NCI-H1048 (cell line): ENCODE measurements at regions not wholly inside any gene's neighbourhood (a gene's known extent, or its start where the extent isn't known, plus 50 kb on each side); places are given as distances from the start of the nearest gene placed in this dataset.

Source experiments
- DNase-seq: peaks from one replicate; lab custom pipeline; 2025; lab: John Stamatoyannopoulos, UW

DNA sequence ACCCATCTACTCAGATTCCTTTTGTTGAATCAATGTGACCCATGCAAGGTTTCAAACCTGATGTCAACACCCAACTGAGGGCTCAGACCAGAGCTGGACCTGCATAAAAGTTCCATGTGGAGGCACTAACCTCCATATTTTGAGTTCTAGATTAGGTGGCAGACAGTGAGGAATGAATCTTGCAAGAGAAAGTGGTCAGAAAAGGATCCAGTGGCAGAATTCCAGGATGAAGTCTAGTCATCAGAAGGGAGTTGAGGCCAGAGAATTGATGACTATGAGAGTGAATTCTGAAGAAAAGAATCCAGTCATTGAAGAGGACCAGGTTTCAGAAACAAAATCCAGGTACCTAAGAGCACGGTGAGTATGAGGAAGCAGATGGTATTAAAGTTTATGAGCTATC is 205.1 kb upstream of the RGMB start:
- no peak for DNase-seq

DNA sequence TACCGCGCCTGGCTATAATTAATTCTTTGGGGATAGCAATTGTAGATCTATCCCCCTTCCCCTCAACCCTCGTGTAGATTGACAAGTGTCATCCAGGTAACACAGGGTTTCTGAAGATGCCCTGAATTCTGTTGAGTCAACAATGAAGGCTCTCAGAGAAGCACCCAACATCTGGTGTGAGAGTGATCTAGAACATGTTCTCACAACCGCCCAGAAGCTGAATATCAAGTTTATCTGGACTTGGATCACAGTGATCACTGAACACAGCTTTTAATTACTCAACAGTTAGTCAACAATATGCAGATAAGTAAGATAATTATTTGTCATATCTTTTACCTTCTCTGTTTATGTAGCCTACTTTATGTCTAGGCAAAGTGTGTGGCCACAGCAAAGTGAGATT is 204.2 kb upstream of the RGMB start:
- DNase-seq, result no peak

DNA sequence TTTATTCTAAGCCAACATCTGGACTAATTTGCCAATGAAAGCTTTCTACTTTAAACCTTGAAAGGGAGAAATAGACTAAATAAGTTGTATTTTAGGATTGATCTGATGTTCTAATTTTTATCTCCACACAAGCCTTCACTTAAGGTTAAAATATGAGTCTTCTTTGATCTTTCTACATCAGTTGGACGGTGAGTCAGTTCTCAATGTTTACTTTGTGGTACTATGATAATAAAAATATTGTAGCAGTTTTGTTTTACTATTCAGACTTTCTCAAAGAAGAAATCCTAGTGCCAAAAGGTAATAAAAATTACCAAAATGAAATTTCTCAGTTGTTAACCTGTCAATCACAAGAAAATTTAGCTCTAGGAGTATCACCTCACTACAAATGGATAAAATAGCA is 203.5 kb upstream of the RGMB start:
- DNase-seq, result no peak

DNA sequence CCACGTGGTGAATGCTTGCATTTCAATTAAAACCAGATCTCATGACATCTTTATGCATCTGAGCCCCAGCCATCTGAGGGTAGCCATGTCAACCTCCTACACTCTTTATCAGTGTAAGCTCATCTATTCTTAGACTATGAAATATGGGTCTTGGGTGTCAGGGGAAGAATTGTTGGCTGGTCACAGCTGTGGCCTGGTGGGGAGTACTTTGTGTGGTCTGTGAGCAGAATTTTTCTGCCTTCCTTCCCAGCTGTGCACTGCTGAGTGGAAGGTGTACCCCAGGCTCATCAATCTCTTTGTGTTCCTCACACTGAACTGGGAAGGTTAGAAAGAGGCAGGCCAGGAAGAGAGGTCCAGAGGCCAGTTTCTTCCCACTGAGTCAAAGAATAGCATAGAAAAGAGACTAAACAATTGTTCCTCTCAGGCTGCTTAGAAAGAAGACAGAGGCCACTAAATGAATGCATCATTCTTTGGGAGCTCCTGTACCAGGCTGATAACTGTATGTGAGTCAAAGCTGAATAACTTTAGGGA is 202.7 kb upstream of the RGMB start:
- no peak for DNase-seq

DNA sequence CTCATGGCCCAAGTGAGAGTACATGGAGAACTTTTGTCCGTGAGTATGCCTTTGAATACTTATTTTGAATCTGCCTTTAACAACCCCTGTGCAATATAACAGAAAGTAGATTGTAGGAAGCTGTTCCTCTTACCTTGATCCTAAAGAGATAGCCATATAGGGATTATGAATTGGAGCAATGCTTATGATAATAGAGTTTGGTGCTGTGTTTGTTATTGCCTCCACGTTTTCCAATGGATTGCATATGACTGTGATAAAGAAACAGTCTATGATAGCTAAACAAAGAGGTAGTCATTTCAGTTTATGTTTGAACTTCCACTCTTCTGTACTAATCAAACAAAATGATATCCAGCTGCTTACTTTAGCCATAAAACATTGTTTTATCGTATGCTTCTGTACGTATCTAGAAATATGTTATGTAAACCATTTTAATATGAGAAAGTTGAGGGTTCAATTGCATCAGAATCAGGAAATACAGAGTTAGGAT is 199.6 kb upstream of the RGMB start:
- no peak for DNase-seq

DNA sequence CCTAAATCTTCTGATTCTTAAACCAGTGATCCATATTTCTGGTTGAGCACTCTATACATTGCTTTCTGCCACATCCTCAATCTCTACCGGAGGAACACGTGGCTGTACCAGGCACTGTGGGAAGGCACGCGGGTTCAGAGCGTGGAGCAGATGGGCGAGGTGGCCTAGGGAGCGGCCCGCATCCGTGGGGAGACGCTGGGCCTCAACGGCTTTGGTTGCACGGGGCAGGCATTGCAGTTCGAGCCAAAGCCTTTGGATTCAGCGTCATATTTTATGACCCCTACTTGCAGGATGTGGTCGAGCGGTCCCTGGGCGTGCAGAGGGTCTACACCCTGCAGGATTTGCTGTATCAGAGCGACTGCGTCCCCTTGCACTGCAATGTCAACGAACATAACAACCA is 197.2 kb upstream of the RGMB start:
- DNase-seq, result no peak

DNA sequence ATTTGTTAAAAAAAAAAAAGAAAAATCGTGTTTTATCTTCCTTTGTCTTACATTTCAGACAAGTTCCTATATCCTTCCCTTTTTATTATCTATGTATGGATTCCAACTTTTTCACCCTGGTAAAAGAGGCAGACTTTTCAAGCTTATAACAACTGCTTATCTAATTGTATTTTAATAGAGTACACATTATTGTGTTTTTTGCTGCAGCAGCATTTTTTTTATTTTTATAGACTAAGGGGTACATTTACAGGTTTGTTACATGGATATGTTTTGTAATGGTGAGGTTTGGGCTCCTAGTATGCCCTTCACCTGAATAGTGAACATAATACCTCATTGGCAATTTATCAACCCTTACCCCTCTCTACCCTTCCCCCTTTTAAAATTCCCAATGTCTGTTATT is 195.0 kb upstream of the RGMB start:
- no peak for DNase-seq

DNA sequence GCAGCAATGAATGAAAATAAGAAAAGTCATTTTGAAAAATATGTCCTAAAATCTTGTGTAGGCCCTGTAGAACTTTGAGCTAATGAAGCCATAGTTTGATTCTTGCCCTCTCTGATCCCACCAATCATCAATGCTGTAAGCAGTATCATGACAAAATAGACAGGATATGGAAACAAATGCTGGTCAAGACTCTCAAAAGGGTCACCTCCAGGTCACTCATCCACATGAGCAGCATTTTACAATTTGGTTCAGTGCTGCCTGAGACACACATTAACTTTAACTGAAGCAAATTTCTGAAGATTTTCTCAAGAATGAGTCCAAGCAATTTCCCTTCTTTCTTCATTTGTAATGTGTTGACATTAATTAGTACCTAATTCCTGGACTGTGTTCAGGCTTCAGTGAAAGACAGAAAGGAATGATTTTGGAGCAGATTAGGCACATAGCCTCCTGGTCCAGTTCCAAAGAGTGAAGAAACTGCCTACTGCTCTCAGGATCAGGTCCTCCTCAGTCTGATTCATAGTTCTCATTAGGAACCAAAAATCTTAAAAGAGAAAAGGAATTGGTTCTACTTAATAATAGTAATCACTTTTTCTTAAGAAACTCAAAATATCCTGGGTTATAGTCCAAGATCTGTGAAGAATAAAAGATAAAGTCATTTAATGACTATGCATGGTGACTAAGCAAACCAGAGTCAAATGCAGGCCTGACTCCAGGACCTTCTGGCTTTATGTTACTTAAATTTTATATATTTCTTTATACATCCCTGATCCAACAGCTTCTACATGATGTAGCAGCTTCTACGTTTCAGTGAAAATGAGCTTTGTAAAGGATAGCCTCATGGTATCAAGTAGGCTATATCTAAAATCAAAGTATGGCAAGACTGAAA is 192.1 kb upstream of the RGMB start:
- DNase-seq, result no peak

DNA sequence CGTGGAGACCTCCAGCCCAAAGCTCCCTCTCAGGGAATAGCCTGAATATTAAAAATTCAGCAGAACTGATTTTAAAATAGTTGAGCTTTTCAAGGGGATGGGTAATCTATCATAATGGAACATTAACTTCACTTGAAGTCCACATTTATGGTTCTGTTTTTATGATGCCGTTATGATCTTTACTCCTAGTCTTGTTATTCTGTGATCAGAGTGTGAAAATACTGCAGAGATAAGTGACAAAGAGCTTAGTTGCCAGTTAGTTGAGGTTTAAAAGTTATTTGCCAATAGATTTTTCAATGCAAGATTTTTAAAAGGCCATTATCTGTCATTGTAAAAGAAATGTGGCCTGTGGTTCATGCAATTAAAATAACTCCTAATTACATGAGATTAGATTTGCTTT is 189.9 kb upstream of the RGMB start:
- no peak for DNase-seq

DNA sequence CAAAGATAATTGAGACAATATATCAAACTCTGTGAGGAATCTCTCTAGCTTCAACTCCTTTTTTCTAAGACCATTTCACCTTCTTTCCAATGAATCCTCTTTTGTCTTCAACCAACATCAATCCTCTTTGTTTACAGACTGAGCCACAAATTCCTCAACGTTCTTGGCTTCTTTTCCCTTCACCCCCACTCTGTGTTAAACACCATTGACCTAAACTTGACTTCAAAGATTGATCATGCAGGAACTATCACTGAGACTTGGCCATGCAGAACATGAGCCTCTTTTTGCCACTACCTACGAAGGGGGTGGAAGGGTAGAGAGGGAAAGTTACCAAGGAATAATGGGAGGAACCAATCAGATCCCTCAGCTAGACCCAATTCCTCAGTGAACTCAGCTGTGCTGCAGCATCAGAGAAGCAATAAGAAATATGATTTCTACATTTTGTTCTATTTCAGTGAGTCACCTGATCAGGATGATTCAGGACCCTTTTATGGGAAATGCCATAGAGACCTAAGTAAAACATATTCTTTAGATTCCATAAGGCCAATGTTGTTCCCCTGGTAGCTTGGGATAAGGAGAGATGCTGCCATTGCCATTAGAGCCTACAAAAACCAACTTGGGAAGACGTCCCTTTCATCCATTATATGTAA is 187.7 kb upstream of the RGMB start:
- no peak for DNase-seq

DNA sequence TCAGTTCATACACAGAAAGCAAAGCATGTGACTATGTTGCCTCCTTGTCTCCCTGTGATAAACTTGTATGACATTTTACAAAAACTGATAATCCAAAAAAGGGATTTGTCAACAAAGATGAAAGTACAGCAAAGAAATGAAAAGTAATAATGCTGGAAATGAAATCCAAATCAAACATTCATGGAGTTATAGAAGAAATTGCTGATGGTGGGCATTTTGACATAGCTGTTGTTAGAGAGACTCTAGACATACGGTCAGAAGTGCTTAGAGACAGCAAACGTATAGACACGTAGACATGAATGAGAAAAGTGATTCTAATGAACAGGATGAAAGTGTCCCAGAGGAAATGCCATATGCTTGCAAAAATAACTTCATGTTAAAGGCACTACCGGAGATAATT is 186.9 kb upstream of the RGMB start:
- DNase-seq, result no peak

DNA sequence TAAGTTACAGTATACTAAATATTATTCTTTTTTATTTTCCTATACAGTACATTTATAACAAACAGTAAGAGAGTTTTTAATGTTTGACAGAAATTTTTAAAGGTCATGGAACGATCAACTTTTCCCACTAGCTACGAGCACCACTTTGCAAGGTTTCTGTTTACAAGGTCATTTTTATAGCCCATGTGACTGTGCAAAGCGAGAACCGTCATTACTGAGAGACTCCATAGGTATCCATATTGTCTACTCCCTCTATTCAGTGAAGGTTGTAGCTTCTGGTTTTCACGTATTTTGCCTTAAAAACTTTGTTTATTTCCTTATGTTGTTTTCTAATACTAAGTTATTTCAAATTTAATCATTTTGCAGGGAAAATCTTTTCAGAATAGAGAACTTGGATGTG is 186.3 kb upstream of the RGMB start:
- no peak for DNase-seq

DNA sequence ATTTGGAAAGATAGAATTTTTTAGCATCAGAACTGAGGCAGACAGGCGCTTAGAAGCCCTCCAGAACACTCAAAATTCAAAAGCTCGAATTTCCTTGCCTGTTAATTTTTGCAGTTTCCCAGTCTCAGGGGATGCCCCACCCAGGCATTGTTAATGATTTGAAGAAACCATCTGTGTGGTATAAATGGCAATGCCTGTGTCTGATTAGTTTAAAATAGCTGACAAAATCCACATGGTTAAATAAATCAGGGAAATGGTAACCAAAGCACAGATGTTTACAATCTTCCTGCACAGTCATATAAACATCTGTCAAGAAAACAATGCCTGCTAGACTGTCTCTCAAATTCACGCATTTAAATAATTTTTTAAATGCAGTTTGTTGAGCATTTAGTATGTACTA is 185.2 kb upstream of the RGMB start:
- no peak for DNase-seq

DNA sequence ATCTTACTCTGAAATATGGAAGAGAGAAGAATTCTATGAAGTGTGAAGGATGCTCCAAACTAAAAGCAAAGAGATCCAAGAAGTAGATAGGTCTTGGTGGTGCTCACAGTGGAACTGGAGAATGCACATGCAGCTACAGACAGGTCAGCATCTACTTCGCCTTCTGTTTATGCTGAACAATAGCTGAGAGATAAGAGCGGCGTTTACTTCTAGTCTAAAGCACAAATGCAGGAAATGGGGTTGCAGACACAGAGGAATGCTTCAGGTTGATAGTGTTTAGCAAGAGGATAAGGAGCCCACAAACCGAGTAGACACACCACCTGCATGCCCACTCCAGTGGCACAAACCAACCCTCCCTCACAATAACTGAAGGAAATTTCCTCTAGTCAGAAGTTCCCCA is 180.0 kb upstream of the RGMB start:
- no peak for DNase-seq

DNA sequence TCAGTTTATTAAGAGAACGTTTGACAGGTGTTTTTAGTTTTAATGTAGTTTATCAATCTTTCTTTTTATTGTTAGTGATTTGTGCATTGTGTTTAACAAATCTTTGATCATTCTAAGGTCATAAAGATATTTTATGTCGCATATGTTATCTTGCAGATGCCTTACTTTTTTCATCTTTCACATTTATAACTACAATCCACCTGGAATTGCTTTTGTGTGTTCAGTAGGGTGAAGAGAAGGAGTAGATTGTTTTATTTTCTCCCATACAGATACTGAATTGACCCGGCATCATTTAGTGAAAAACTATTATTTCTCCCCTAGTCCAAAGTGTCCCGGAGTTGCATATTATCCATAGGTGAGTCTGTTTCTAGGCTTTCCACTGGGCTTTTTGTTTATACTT is 179.4 kb upstream of the RGMB start:
- no peak for DNase-seq

DNA sequence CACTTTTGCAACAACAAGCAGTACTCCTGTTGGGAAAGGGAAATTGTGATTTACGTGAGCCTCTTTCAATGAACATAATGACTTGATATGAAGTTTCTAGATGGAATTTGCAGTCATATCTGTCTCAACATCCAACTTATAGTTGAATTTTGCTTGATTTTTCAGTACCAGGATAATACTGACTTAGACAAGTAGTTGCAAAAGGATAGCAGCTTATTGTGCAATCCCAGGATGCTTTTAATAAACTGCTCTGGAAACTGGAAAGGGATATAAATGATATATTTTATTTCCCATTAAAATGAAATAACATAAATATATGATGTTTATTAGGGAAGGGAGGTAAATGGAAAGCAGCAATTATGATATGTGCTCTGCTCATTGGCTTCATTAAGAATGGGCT is 174.4 kb upstream of the RGMB start:
- no peak for DNase-seq

DNA sequence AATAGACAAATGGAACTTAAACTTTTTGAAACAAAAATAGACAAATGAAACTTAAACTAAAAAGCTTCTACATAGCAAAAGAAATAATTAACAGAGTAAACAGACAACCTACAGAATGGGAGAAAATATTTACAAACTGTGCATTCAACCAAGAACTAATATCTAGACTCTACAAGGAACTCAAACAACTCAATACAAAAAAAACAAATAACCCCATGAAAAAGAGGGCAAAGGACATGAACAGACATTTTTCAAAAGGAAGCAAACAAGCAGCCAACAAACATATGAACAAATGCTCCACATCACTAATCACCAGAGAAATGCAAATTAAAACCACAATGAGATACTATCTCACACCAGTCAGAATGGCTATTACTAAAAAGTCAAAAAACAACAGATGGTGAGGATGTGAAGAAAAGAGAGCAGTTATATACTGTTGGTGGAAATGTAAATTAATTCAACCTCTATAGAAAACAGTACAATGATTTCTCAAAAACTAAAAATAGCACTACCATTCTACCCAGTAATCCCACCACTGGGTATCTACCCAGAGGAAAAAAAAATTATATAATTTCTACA is 170.8 kb upstream of the RGMB start:
- DNase-seq, result no peak

DNA sequence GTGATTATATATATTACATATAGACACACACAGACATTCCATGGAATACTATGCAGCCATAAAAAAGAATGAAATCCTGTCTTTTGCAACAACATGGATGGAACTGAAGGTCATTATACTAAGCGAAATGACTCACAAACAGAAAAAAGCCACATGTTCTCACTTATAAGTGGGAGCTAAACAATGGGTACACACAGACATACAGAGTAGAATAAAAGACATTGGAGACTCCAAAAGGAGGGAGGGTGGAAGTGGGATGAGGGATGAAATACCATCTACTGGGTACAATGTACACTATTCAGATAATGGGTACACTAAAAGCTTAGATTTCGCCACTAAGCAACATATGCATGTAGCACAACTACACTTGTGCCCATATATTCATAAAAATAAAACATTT is 170.0 kb upstream of the RGMB start:
- DNase-seq, result no peak

DNA sequence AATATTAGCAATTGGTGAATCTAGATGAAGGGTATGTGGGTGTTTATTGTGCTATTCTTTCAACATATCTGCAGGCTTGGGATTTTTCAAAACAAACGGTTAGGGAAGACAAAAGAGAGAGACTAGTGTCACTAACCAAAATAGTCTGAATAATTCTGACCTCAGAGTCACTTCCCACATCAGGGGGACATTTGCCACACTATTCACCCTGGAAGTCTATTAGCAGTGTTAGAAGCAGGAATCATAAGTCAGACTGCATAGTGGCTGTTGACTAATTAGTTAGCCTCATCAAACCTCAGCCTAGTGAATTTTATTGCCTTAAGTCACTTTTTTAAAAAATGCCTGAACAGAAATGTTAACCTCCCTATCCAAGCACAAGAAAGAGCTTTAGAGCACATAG is 169.2 kb upstream of the RGMB start:
- DNase-seq, result no peak

DNA sequence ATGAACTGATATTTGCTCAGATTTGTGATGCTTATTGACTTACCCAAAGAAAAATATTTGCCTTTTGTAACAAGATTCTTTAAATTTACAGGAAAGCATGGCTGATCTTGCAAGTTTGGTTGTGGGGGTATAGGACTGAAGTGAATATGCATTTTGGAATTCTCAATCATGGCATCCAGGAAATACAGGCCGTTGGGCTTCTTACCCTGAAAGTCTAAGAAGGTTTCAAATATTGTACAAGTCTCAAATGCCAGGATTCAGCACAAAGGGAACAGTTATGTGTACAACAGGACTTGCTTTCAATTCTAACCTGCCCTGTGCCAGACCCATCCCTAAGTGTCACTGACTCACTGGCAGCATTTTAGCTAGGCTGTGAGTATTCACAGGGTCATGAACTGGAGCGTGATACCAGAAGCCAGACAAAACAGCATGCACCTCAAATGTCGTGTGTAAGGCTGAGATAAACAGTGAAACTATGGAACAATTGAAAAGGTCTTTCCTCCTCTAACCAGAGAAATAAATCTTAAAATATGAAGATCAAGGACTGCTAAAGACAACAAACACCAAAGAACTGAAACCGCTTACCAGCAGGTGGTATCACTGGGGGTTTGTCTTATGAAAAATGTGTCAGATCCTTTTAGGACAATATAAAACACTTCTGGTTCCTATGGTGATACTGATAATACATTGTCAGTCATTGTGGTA is 168.6 kb upstream of the RGMB start:
- DNase-seq, result no peak

DNA sequence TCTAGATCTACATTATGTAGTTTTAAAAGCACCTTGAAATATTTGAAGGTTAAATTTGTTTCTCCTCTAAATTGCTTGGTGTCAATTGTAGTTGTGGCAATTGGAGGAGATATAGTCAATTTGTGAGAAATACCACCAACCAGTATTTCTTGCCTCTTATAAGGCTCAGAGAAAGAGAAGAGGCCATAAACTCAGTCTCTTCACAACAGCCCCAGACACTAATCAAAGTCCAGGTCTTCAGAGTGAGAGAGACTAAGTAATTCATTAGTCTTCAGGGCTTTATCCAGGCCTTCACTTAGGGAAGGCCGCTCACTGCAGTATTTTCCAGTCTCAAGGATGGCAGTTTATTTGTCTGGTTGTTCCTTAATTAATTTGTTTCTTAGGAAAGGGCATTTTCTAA is 168.0 kb upstream of the RGMB start:
- no peak for DNase-seq

DNA sequence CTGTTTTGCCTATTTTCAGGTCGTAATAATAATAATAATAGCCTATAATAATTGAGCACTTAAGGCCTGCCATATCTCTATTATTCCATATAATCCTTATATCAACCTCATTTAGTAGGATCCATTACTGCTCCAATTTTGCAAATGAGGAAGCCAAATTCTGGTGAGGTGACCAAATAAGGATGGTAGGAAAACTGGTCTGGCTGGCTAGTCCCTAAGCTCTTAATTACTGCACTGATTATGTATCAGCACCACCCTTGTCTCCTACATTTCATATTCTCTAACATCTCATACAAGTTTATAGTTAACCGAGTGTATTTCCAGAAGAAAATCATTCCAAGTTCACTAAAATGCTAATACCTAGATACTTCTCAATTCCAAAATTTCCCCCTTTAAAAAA is 166.5 kb upstream of the RGMB start:
- no peak for DNase-seq
